GM12892 (cell line): ENCODE measurements at regions not wholly inside any gene's neighbourhood (a gene's known extent, or its start where the extent isn't known, plus 50 kb on each side); places are given as distances from the start of the nearest gene placed in this dataset.
"Not testable (repeated sequence)": the region's sequence is repeated elsewhere in the genome, so short reads cannot be mapped to it uniquely, and the experiment has no call there.

Experiments used
- POLR2A ChIP-seq: IDR thresholded peaks from 2 replicates; pipeline ENCODE4 v1.6.1; 2011; ENCODE audit warnings: low read depth, low read length, control low read depth
- POLR2AphosphoS5 ChIP-seq: IDR thresholded peaks from 2 replicates; pipeline ENCODE4 v1.6.1; 2011; ENCODE audit warnings: low read depth, low read length, control low read depth

GRCh38 chr22:33122439-33122838 lies 64.3 kb upstream of the SYN3 start:
- TF ChIP-seq POLR2A, POLR2AphosphoS5: not testable (repeated sequence)
